WTC11 (cell line): ENCODE measurements at regions not wholly inside any gene's neighbourhood (a gene's known extent, or its start where the extent isn't known, plus 50 kb on each side); places are given as distances from the start of the nearest gene placed in this dataset.

Experiments
- ATAC-seq: fragments of 200-7000 bp; cut with Tn5 transposase; 2 replicates; pipeline ENCODE4 v1.10.0; 2021; ENCODE audit warnings: mild to moderate bottlenecking, moderate library complexity
- CTCF ChIA-PET: fragments of 300-600 bp; sonication (Branson Sonifier 250); formaldehyde crosslinking; loops from one replicate; lab custom pipeline; 2021; ENCODE audit warnings: antibody characterized with exemption; lab: Charles Lee
- POLR2A ChIA-PET: fragments of 350-600 bp; sonication (Branson Sonifier 250); formaldehyde crosslinking; loops from one replicate; lab custom pipeline; 2021; ENCODE audit warnings: antibody characterized with exemption; lab: Charles Lee
- DNase-seq: peaks from one replicate; pipeline ENCODE4 v3.0.0; 2021; ENCODE audit warnings: low spot score
- H3K27ac Mint-ChIP-seq: 2 replicates; pipeline ENCODE4 v1.8.0; 2021; ENCODE audit warnings: mixed read lengths
- H3K27me3 Mint-ChIP-seq: 2 replicates; pipeline ENCODE4 v1.8.0; 2021; ENCODE audit warnings: low read depth, mild to moderate bottlenecking, moderate library complexity, mixed read lengths
- H3K36me3 Mint-ChIP-seq: 2 replicates; pipeline ENCODE4 v1.8.0; 2021; ENCODE audit warnings: mixed read lengths
- H3K4me1 Mint-ChIP-seq: 2 replicates; pipeline ENCODE4 v1.8.0; 2022; ENCODE audit warnings: mixed read lengths
- H3K4me3 Mint-ChIP-seq: 2 replicates; pipeline ENCODE4 v1.8.0; 2021; ENCODE audit warnings: mild to moderate bottlenecking, moderate library complexity, mixed read lengths
- H3K9me3 Mint-ChIP-seq: 2 replicates; pipeline ENCODE4 v1.8.0; 2021; ENCODE audit warnings: mixed read lengths
- ARID4B ChIP-seq: sonication (generic); formaldehyde crosslinking; IDR thresholded peaks from 2 replicates; pipeline ENCODE4 v1.8.0; 2023; ENCODE audit warnings: missing genetic modification reagents, mild to moderate bottlenecking, borderline replicate concordance
- IRF1 ChIP-seq: sonication (generic); formaldehyde crosslinking; IDR thresholded peaks from 2 replicates; pipeline ENCODE4 v1.8.0; 2023; ENCODE audit warnings: missing genetic modification reagents
- KAT7 ChIP-seq: sonication (generic); formaldehyde crosslinking; IDR thresholded peaks from 2 replicates; pipeline ENCODE4 v1.8.1; 2023; ENCODE audit warnings: missing genetic modification reagents, mild to moderate bottlenecking, borderline replicate concordance
- NFATC4 ChIP-seq: fragments of 250-450 bp; sonication (Bioruptor Pico); IDR thresholded peaks from 2 replicates; pipeline ENCODE4 v1.9.0; 2021; ENCODE audit warnings: mild to moderate bottlenecking
- NFYB ChIP-seq: sonication (generic); formaldehyde crosslinking; conservative IDR thresholded peaks from 2 replicates; pipeline ENCODE4 v1.8.0; 2022; ENCODE audit warnings: low read depth, missing genetic modification reagents
- OVOL2 ChIP-seq: fragments of 250-450 bp; sonication (Bioruptor Pico); IDR thresholded peaks from 2 replicates; pipeline ENCODE4 v1.9.0; 2021; ENCODE audit warnings: mild to moderate bottlenecking, borderline replicate concordance
- RORB ChIP-seq: fragments of 250-450 bp; sonication (Bioruptor Pico); IDR thresholded peaks from 2 replicates; pipeline ENCODE4 v1.9.0; 2021; ENCODE audit warnings: mild to moderate bottlenecking
- SP1 ChIP-seq: sonication (generic); formaldehyde crosslinking; conservative IDR thresholded peaks from 2 replicates; pipeline ENCODE4 v1.8.1; 2022; ENCODE audit warnings: missing genetic modification reagents
- USF2 ChIP-seq: sonication (generic); formaldehyde crosslinking; IDR thresholded peaks from 2 replicates; pipeline ENCODE4 v1.8.1; 2023; ENCODE audit warnings: mild to moderate bottlenecking, missing genetic modification reagents, moderate library complexity
- ZNF121 ChIP-seq: sonication (generic); formaldehyde crosslinking; IDR thresholded peaks from 2 replicates; pipeline ENCODE4 v1.8.0; 2023; ENCODE audit warnings: missing genetic modification reagents
- ZNF232 ChIP-seq: sonication (generic); formaldehyde crosslinking; IDR thresholded peaks from 2 replicates; pipeline ENCODE4 v1.8.0; 2022; ENCODE audit warnings: mild to moderate bottlenecking, missing genetic modification reagents
- ZNF317 ChIP-seq: sonication (generic); formaldehyde crosslinking; IDR thresholded peaks from 2 replicates; pipeline ENCODE4 v1.8.1; 2023; ENCODE audit warnings: low read depth, mild to moderate bottlenecking, moderate library complexity, missing genetic modification reagents, borderline replicate concordance
- ZNF423 ChIP-seq: fragments of 250-450 bp; sonication (Bioruptor Pico); IDR thresholded peaks from 2 replicates; pipeline ENCODE4 v2.1.2; 2022; ENCODE audit warnings: mild to moderate bottlenecking, moderate library complexity
- ZNF425 ChIP-seq: fragments of 250-450 bp; sonication (Bioruptor Pico); conservative IDR thresholded peaks from 2 replicates; pipeline ENCODE4 v1.9.0; 2021; ENCODE audit warnings: mild to moderate bottlenecking

- H3K36me3 Mint-ChIP-seq = peaks cover 6% of the 10 kb centered on the region
- CTCF ChIA-PET = interaction anchor here (3.2 kb wide), 1 partner anchor 370 kb away, joined by 25 read pairs; no protein-coding TSS in a partner anchor
- DNase-seq (no peak), ATAC-seq (no peak)
- TF ChIP-seq ZNF425 (no peak), SP1 (CRISPR knock-in tag) (no peak), ZNF423 (CRISPR knock-in tag) (no peak), OVOL2 (CRISPR knock-in tag) (no peak), RORB (no peak), NFYB (no peak), NFATC4 (CRISPR knock-in tag) (no peak), ARID4B (CRISPR knock-in tag) (no peak), KAT7 (CRISPR knock-in tag) (no peak), ZNF232 (CRISPR knock-in tag) (no peak), USF2 (CRISPR knock-in tag) (no peak), ZNF317 (no peak), IRF1 (CRISPR knock-in tag) (no peak)
- POLR2A ChIA-PET = no interaction called here
- H3K4me3 Mint-ChIP-seq = no peak overlapping the region
- H3K27me3 Mint-ChIP-seq = no peaks in the 10 kb centered on the region
- H3K27ac Mint-ChIP-seq = no peak overlapping the region
- peaks cover 8% of the 10 kb centered on the region for H3K9me3 Mint-ChIP-seq
- peaks cover 35% of the 10 kb centered on the region for H3K4me1 Mint-ChIP-seq
Measured at GRCh38 chr3:78275420-78275852, 1235.5 kb downstream of the ROBO2 start.

- no peak for TF ChIP-seq ZNF121 (CRISPR knock-in tag)
- no peak for TF ChIP-seq USF2 (CRISPR knock-in tag)
- TF ChIP-seq SP1 (CRISPR knock-in tag) = no peak
- peaks cover 13% of the 10 kb centered on the region for H3K36me3 Mint-ChIP-seq
- H3K9me3 Mint-ChIP-seq = peaks cover 15% of the 10 kb centered on the region
- H3K4me3 Mint-ChIP-seq = no peak overlapping the region
- H3K27me3 Mint-ChIP-seq = peaks cover 4% of the 10 kb centered on the region; the same call in 1 of the 2 replicates
- ChIA-PET CTCF (interaction anchor here (1.2 kb wide), 1 partner anchor 368 kb away, joined by 4 read pairs; no protein-coding TSS in a partner anchor), POLR2A (no interaction called here)
- ATAC-seq = no peak
- no peak for DNase-seq
- no peak overlapping the region for H3K27ac Mint-ChIP-seq
- peaks cover 46% of the 10 kb centered on the region for H3K4me1 Mint-ChIP-seq
Measured at GRCh38 chr3:78277220-78277619, 1237.3 kb downstream of the ROBO2 start.
